MCF 10A (cell line): ENCODE measurements at regions not wholly inside any gene's neighbourhood (a gene's known extent, or its start where the extent isn't known, plus 50 kb on each side); places are given as distances from the start of the nearest gene placed in this dataset.
"Not testable (repeated sequence)": the region's sequence is repeated elsewhere in the genome, so short reads cannot be mapped to it uniquely, and the experiment has no call there.

ENCODE experiments used
- BruUV-seq: library from RNA; stranded (reverse); fragments of 400-500 nt; replicated peaks from 2 replicates; lab custom pipeline; 2021; lab: Mats Ljungman, UMichigan
- CTCF ChIA-PET: fragments of 300-600 bp; sonication (Branson Sonifier 250); formaldehyde crosslinking; extraction: SDS; loops from one replicate; lab custom pipeline; 2021; ENCODE audit warnings: antibody characterized with exemption, inconsistent platforms; lab: Yijun Ruan, JAX
- POLR2A ChIA-PET: fragments of 300-600, 350-650 bp; sonication (Branson Sonifier 250); formaldehyde crosslinking; extraction: SDS; loops from one replicate; lab custom pipeline; 2020; ENCODE audit warnings: antibody characterized with exemption, inconsistent platforms; lab: Yijun Ruan, JAX
- DNase-seq: peaks from one replicate; pipeline ENCODE4 v3.0.0-alpha.2; 2018; ENCODE audit not compliant: unreplicated experiment
- H3K27ac Mint-ChIP-seq: one replicate; pipeline ENCODE4 v1.8.0; 2022; ENCODE audit warnings: mild to moderate bottlenecking, low read depth, mixed read lengths; ENCODE audit not compliant: unreplicated experiment
- H3K27me3 Mint-ChIP-seq: one replicate; pipeline ENCODE4 v1.8.0; 2022; ENCODE audit warnings: mixed read lengths; ENCODE audit not compliant: insufficient read depth, unreplicated experiment
- H3K36me3 Mint-ChIP-seq: one replicate; pipeline ENCODE4 v1.8.0; 2022; ENCODE audit warnings: mild to moderate bottlenecking, moderate library complexity, mixed read lengths; ENCODE audit not compliant: insufficient read depth, unreplicated experiment
- H3K4me1 Mint-ChIP-seq: one replicate; pipeline ENCODE4 v1.8.0; 2022; ENCODE audit warnings: mixed read lengths; ENCODE audit not compliant: insufficient read depth, unreplicated experiment
- H3K4me3 Mint-ChIP-seq: one replicate; pipeline ENCODE4 v1.8.0; 2022; ENCODE audit warnings: mild to moderate bottlenecking, moderate library complexity, mixed read lengths; ENCODE audit not compliant: unreplicated experiment
- H3K9me3 Mint-ChIP-seq: one replicate; pipeline ENCODE4 v1.8.0; 2022; ENCODE audit warnings: mixed read lengths; ENCODE audit not compliant: unreplicated experiment
- intact Hi-C: fragments of 100-400 bp; cut with micrococcal nuclease; formaldehyde crosslinking; loops from 2 replicates; pipeline ENCODE4 v1.14.1; 2022
- TF ChIP-seq, protein P1 (sequence below): fragments of 200-600 bp; IDR thresholded peaks from one replicate; pipeline ENCODE4 v1.8.0; 2022; ENCODE audit warnings: antibody characterized with exemption, mild to moderate bottlenecking; ENCODE audit not compliant: unreplicated experiment

DNA sequence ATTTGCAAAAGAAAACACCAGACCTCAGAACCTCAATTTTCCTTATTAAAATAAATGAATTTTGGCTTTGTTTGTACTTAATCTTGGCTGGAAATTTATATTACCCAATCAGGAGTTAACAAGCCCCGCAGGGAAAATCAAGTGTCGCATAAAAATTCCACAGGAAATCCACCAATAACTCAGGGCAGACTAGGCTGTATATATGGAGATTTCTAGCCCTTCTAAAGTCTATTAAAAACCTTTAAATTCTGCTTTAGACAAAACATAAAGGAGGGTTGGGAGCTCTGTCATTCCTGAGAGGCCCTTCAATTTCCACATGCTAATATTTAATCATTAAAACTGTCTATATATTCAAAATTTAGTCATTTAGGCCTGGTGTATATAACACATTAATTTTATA lies 434.7 kb downstream of the CDH11 start:
- Mint-ChIP-seq H3K9me3 (peaks cover 19% of the 10 kb centered on the region), H3K4me1 (no peaks in the 10 kb centered on the region), H3K4me3 (no peak overlapping the region), H3K27ac (no peak overlapping the region), H3K27me3 (no peaks in the 10 kb centered on the region), H3K36me3 (no peaks in the 10 kb centered on the region)
- intact Hi-C loops: no loop called here
- DNase-seq: no peak
- POLR2A ChIA-PET: no interaction called here
- BruUV-seq: no TSS peak
- TF ChIP-seq, protein P1, sequence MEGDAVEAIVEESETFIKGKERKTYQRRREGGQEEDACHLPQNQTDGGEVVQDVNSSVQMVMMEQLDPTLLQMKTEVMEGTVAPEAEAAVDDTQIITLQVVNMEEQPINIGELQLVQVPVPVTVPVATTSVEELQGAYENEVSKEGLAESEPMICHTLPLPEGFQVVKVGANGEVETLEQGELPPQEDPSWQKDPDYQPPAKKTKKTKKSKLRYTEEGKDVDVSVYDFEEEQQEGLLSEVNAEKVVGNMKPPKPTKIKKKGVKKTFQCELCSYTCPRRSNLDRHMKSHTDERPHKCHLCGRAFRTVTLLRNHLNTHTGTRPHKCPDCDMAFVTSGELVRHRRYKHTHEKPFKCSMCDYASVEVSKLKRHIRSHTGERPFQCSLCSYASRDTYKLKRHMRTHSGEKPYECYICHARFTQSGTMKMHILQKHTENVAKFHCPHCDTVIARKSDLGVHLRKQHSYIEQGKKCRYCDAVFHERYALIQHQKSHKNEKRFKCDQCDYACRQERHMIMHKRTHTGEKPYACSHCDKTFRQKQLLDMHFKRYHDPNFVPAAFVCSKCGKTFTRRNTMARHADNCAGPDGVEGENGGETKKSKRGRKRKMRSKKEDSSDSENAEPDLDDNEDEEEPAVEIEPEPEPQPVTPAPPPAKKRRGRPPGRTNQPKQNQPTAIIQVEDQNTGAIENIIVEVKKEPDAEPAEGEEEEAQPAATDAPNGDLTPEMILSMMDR: no peak
- CTCF ChIA-PET: no interaction called here

DNA sequence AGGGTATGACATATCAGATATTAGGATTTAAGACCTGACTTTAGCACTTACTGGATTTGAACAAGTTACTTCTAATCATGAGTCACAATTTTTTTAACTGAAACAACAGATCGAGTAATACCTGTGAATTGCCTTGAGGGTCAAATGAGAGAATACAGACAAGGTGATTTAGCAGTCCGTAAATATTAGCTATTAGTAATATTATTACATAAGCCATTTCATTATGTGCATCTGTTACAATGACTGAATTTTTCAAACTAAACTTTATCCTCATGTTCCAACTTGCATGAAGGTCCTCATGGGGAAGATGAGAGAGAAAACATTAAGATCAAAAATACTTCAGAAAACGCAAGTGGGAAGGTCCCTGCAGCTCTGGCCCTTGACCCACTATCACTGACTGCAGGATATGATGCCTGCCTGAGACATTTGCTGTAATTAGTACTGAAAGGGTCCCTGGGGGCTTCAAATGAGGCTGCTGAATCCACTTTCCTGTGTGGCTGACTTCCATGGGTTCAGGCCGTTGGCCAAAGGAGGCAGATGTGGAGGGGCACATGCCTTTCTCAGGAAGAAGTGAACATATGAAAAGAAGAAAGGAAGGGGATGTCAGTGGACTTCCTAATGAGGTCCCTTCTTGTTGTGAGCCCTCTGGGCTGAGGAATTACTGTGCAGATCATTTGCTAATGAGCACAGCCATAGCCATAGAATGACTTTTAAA lies 441.7 kb downstream of the CDH11 start:
- Mint-ChIP-seq H3K36me3 (no peaks in the 10 kb centered on the region), H3K4me3 (no peak overlapping the region), H3K9me3 (peaks cover 24% of the 10 kb centered on the region), H3K4me1 (no peaks in the 10 kb centered on the region), H3K27ac (no peak overlapping the region), H3K27me3 (no peaks in the 10 kb centered on the region)
- TF ChIP-seq, protein P1: no peak
- ChIA-PET CTCF (interaction anchor here (0.6 kb wide), 1 partner anchor 16 kb away, joined by 3 read pairs; no protein-coding TSS in a partner anchor), POLR2A (no interaction called here)
- no peak for DNase-seq
- intact Hi-C loops: no loop called here
- no TSS peak for BruUV-seq

DNA sequence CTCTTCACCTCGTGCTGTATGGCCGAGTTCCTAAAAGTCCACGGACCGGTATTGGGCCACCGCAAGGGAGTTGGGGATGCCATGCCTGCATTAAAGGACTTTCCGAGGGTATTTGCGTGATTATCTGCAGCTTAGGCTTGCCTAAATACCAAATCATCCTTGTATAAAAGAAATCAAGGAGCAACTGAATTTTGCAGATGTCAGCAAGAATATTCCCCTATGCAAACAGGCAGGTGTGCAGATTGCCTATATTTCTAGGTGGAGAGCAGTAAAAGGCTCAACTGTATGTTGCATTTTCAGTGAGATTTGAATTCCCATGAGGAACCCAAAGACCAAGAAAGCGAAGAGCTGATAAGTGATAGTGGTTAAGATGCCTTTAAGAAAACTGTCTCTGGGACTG lies 452.3 kb downstream of the CDH11 start:
- no TSS peak for BruUV-seq
- ChIA-PET CTCF (interaction anchor here (0.5 to 0.7 kb wide), 3 partner anchors 579 to 1552 kb away, joined by 3 to 4 read pairs (median 3); no protein-coding TSS in a partner anchor), POLR2A (no interaction called here)
- TF ChIP-seq, protein P1: no peak
- peaks cover 6% of the 10 kb centered on the region for H3K9me3 Mint-ChIP-seq
- no peak overlapping the region for H3K4me3 Mint-ChIP-seq
- no peaks in the 10 kb centered on the region for H3K36me3 Mint-ChIP-seq
- no peaks in the 10 kb centered on the region for H3K27me3 Mint-ChIP-seq
- H3K4me1 Mint-ChIP-seq: no peaks in the 10 kb centered on the region
- no peak for DNase-seq
- intact Hi-C loops: no loop called here
- H3K27ac Mint-ChIP-seq: no peak overlapping the region

DNA sequence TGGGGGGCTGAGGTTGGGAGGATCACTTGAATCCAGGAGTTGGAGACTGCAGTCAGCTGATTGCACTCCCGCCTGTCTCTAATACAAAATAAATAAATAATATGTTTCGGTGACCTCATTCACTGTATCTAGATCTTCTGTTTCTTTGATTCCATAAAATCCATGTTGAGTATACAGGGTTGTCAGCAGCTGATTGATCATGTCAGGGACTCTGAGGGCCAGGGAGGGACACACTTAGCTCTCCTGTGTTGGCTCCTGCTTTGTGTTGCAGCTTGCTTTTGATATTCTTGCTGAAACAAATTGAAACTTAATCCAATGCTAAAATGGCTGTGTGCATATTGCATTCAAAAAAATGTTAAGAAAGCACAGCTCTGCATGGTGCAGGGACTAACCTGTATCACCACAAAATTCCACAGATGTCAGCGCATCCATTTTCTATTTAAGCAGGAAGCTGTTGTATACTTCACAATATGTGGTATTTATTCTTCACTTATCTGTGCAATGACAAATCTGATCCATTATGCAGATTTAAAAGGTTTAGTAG lies 454.5 kb downstream of the CDH11 start:
- DNase-seq: no peak
- no peaks in the 10 kb centered on the region for H3K9me3 Mint-ChIP-seq
- no peak overlapping the region for H3K27ac Mint-ChIP-seq
- H3K27me3 Mint-ChIP-seq: no peaks in the 10 kb centered on the region
- H3K4me1 Mint-ChIP-seq: no peaks in the 10 kb centered on the region
- intact Hi-C loops: no loop called here
- H3K36me3 Mint-ChIP-seq: no peaks in the 10 kb centered on the region
- ChIA-PET CTCF (interaction anchor here (0.5 kb wide), 1 partner anchor 76 kb away, joined by 3 read pairs; no protein-coding TSS in a partner anchor), POLR2A (interaction anchor here (0.6 kb wide), 1 partner anchor 7 kb away, joined by 3 read pairs; no protein-coding TSS in a partner anchor)
- BruUV-seq: no TSS peak
- no peak overlapping the region for H3K4me3 Mint-ChIP-seq
- TF ChIP-seq, protein P1: no peak

DNA sequence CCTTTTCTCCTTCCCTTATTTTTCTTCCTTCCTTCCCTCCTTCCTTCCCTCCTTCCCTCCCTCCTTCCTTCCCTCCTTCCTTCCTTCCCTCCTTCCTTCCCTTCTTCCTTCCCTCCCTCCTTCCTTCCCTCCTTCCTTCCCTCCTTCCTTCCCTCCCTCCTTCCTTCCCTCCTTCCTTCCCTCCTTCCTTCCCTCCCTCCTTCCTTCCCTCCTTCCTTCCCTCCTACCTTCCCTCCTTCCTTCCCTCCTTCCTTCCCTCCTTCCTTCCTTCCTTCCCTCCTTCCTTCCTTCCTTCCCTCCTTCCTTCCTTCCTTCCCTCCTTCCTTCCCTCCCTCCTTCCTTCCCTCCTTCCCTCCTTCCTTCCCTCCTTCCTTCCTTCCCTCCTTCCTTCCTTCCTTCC lies 459.6 kb downstream of the CDH11 start:
- H3K27ac Mint-ChIP-seq, H3K27me3 Mint-ChIP-seq, intact Hi-C loops, H3K9me3 Mint-ChIP-seq, POLR2A ChIA-PET, BruUV-seq, H3K36me3 Mint-ChIP-seq, H3K4me1 Mint-ChIP-seq, CTCF ChIA-PET, DNase-seq, H3K4me3 Mint-ChIP-seq: not testable (repeated sequence)
